ENCODE measurements at regions not wholly inside any gene's neighbourhood (a gene's known extent, or its start where the extent isn't known, plus 50 kb on each side); places are given as distances from the start of the nearest gene placed in this dataset.

- DNase-seq (ENCODE audit: low read depth in 3 of 3), result no peak
These were observed 516.7 kb downstream of the NPHP4 start for GRCh38 chr1:5475572-5475971.

GRCh38 chr1:5473268-5473667 lies 519.0 kb downstream of the NPHP4 start:
- DNase-seq (ENCODE audit: low read depth in 3 of 3), result no peak

- DNase-seq (ENCODE audit: low read depth in 3 of 3), result no peak
These were observed 525.7 kb downstream of the NPHP4 start for GRCh38 chr1:5466487-5466886.

- DNase-seq (ENCODE audit: low read depth in 3 of 3), result no peak
These were observed 526.9 kb downstream of the NPHP4 start for GRCh38 chr1:5465281-5465711.

GRCh38 chr1:5464366-5464765 lies 527.9 kb downstream of the NPHP4 start:
- DNase-seq (ENCODE audit: low read depth in 3 of 3), result no peak

GRCh38 chr1:5460974-5461373 lies 531.3 kb downstream of the NPHP4 start:
- no peak for DNase-seq (ENCODE audit: low read depth in 3 of 3)

- DNase-seq (ENCODE audit: low read depth in 3 of 3), result no peak
These were observed 532.2 kb downstream of the NPHP4 start for GRCh38 chr1:5459839-5460610.

- DNase-seq (ENCODE audit: low read depth in 3 of 3), result no peak
These were observed 534.0 kb downstream of the NPHP4 start for GRCh38 chr1:5458248-5458647.

GRCh38 chr1:5456090-5456811 lies 536.0 kb downstream of the NPHP4 start:
- no peak for DNase-seq (ENCODE audit: low read depth in 3 of 3)

- no peak for DNase-seq (ENCODE audit: low read depth in 3 of 3)
These were observed 536.6 kb downstream of the NPHP4 start for GRCh38 chr1:5455651-5456050.

GRCh38 chr1:5455056-5455455 lies 537.2 kb downstream of the NPHP4 start:
- DNase-seq (ENCODE audit: low read depth in 3 of 3), result no peak

- no peak for DNase-seq (ENCODE audit: low read depth in 3 of 3)
These were observed 538.9 kb downstream of the NPHP4 start for GRCh38 chr1:5453347-5453746.

GRCh38 chr1:5451671-5452070 lies 540.6 kb downstream of the NPHP4 start:
- DNase-seq (ENCODE audit: low read depth in 3 of 3), result no peak

GRCh38 chr1:5448486-5448885 lies 543.7 kb downstream of the NPHP4 start:
- DNase-seq (ENCODE audit: low read depth in 3 of 3), result no peak

GRCh38 chr1:5447503-5447960 lies 544.7 kb downstream of the NPHP4 start:
- no peak for DNase-seq (ENCODE audit: low read depth in 3 of 3)

- no peak for DNase-seq (ENCODE audit: low read depth in 3 of 3)
These were observed 547.8 kb downstream of the NPHP4 start for GRCh38 chr1:5444396-5444795.

GRCh38 chr1:5436808-5437207 lies 555.4 kb downstream of the NPHP4 start:
- no peak for DNase-seq (ENCODE audit: low read depth in 3 of 3)

- no peak for DNase-seq (ENCODE audit: low read depth in 3 of 3)
These were observed 556.8 kb downstream of the NPHP4 start for GRCh38 chr1:5435414-5435813.

- DNase-seq (ENCODE audit: low read depth in 3 of 3), result no peak
These were observed 559.8 kb downstream of the NPHP4 start for GRCh38 chr1:5432436-5432835.

GRCh38 chr1:5430911-5431697 lies 561.1 kb downstream of the NPHP4 start:
- DNase-seq (ENCODE audit: low read depth in 3 of 3), result no peak

- DNase-seq (ENCODE audit: low read depth in 3 of 3), result no peak
These were observed 562.1 kb downstream of the NPHP4 start for GRCh38 chr1:5430136-5430535.

GRCh38 chr1:5428351-5428750 lies 563.9 kb downstream of the NPHP4 start:
- no peak for DNase-seq (ENCODE audit: low read depth in 3 of 3)
